WERI-Rb-1 (cell line): ENCODE measurements at regions not wholly inside any gene's neighbourhood (a gene's known extent, or its start where the extent isn't known, plus 50 kb on each side); places are given as distances from the start of the nearest gene placed in this dataset.

ENCODE experiments used
- DNase-seq: peaks from one replicate; pipeline ENCODE4 v3.0.0-alpha.2; 2020
- H3K27ac ChIP-seq: fragments of 250-450 bp; sonication (Bioruptor Pico); 2 replicates; pipeline ENCODE4 v1.5.1; 2020; ENCODE audit warnings: mild to moderate bottlenecking, moderate library complexity
- H3K27me3 ChIP-seq: fragments of 250-450 bp; sonication (Bioruptor Pico); 2 replicates; pipeline ENCODE4 v1.5.1; 2021; ENCODE audit warnings: mild to moderate bottlenecking, low read depth, moderate library complexity; ENCODE audit not compliant: insufficient read depth, severe bottlenecking
- H3K36me3 ChIP-seq: fragments of 250-450 bp; sonication (Bioruptor Pico); 2 replicates; pipeline ENCODE4 v1.5.1; 2020; ENCODE audit warnings: mild to moderate bottlenecking, moderate library complexity
- H3K4me3 ChIP-seq: 2 replicates; pipeline ENCODE4 v1.5.1; 2011; ENCODE audit warnings: low read depth, mild to moderate bottlenecking, control low read depth, low read length
- H3K9me3 ChIP-seq: fragments of 250-450 bp; sonication (Bioruptor Pico); 2 replicates; pipeline ENCODE4 v1.5.1; 2021; ENCODE audit warnings: mild to moderate bottlenecking, moderate library complexity; ENCODE audit not compliant: severe bottlenecking
- CTCF ChIP-seq: IDR thresholded peaks from 2 replicates; pipeline ENCODE4 v1.5.1; 2011; ENCODE audit warnings: low read depth, mild to moderate bottlenecking, control low read depth, inconsistent platforms, low read length

- H3K36me3 ChIP-seq = no peaks in the 10 kb centered on the region
- H3K27me3 ChIP-seq = no peaks in the 10 kb centered on the region
- no peak overlapping the region for H3K4me3 ChIP-seq
- no peak for DNase-seq
- no peak overlapping the region for H3K27ac ChIP-seq
- no peaks in the 10 kb centered on the region for H3K9me3 ChIP-seq
- TF ChIP-seq CTCF = no peak
These were observed 2086.8 kb downstream of the ARAP2 start for GRCh38 chr4:34157547-34157946.

- H3K27ac ChIP-seq = no peak overlapping the region
- H3K36me3 ChIP-seq = no peaks in the 10 kb centered on the region
- no peak for TF ChIP-seq CTCF
- no peak for DNase-seq
- H3K9me3 ChIP-seq = no peaks in the 10 kb centered on the region
- H3K27me3 ChIP-seq = no peaks in the 10 kb centered on the region
- no peak overlapping the region for H3K4me3 ChIP-seq
These were observed 2085.4 kb downstream of the ARAP2 start for GRCh38 chr4:34158878-34159277.

- TF ChIP-seq CTCF = no peak
- H3K27me3 ChIP-seq = no peaks in the 10 kb centered on the region
- no peaks in the 10 kb centered on the region for H3K36me3 ChIP-seq
- no peak for DNase-seq
- no peak overlapping the region for H3K27ac ChIP-seq
- H3K4me3 ChIP-seq = no peak overlapping the region
- no peaks in the 10 kb centered on the region for H3K9me3 ChIP-seq
These were observed 2073.4 kb downstream of the ARAP2 start for GRCh38 chr4:34170946-34171345.

- no peak overlapping the region for H3K27ac ChIP-seq
- DNase-seq = no peak
- TF ChIP-seq CTCF = no peak
- H3K9me3 ChIP-seq = no peaks in the 10 kb centered on the region
- no peaks in the 10 kb centered on the region for H3K27me3 ChIP-seq
- H3K36me3 ChIP-seq = no peaks in the 10 kb centered on the region
- H3K4me3 ChIP-seq = no peak overlapping the region
These were observed 2067.7 kb downstream of the ARAP2 start for GRCh38 chr4:34176609-34177008.

- Histone ChIP-seq H3K27me3 (no peaks in the 10 kb centered on the region), H3K27ac (no peak overlapping the region), H3K4me3 (no peak overlapping the region), H3K9me3 (no peaks in the 10 kb centered on the region), H3K36me3 (no peaks in the 10 kb centered on the region)
- no peak for TF ChIP-seq CTCF
- DNase-seq = no peak
These were observed 2065.8 kb downstream of the ARAP2 start for GRCh38 chr4:34178476-34178875.

GRCh38 chr4:34181311-34181841 lies 2062.9 kb downstream of the ARAP2 start:
- H3K27me3 ChIP-seq = no peaks in the 10 kb centered on the region
- H3K36me3 ChIP-seq = no peaks in the 10 kb centered on the region
- H3K9me3 ChIP-seq = no peaks in the 10 kb centered on the region
- no peak overlapping the region for H3K27ac ChIP-seq
- H3K4me3 ChIP-seq = no peak overlapping the region
- DNase-seq = no peak
- TF ChIP-seq CTCF = no peak
